Astrocyte (in vitro differentiated cells and primary cell): ENCODE measurements at regions not wholly inside any gene's neighbourhood (a gene's known extent, or its start where the extent isn't known, plus 50 kb on each side); places are given as distances from the start of the nearest gene placed in this dataset.
"Not testable (repeated sequence)": the region's sequence is repeated elsewhere in the genome, so short reads cannot be mapped to it uniquely, and the experiment has no call there.

Experiments
- DNase-seq: peaks from one replicate; pipeline ENCODE4 v3.0.0-alpha.2; 2010; ENCODE audit warnings: low read depth
- FAIRE-seq: peaks from 2 replicates; lab custom pipeline; 2011; peaks lifted over from hg19 to GRCh38; lab: Jason Lieb, UNC
- H2AFZ ChIP-seq: 2 replicates; pipeline ENCODE4 v1.6.0; 2012; ENCODE audit warnings: low read depth, low read length, inconsistent platforms
- H3K27ac ChIP-seq: 2 replicates; pipeline ENCODE4 v1.5.1; 2011; ENCODE audit warnings: low read depth, low read length, inconsistent platforms
- H3K27me3 ChIP-seq: 2 replicates; pipeline ENCODE4 v1.6.0; 2011; ENCODE audit warnings: low read length, inconsistent platforms; ENCODE audit not compliant: insufficient read depth
- H3K36me3 ChIP-seq: 2 replicates; pipeline ENCODE4 v1.5.1; 2011; ENCODE audit warnings: low read length, inconsistent platforms; ENCODE audit not compliant: insufficient read depth
- H3K4me1 ChIP-seq: 2 replicates; pipeline ENCODE4 v1.5.1; 2011; ENCODE audit warnings: low read length, inconsistent platforms; ENCODE audit not compliant: insufficient read depth
- H3K4me2 ChIP-seq: 2 replicates; pipeline ENCODE4 v1.6.0; 2012; ENCODE audit warnings: low read length, inconsistent platforms
- H3K4me3 ChIP-seq: 2 replicates; pipeline ENCODE4 v1.5.1; 2011; ENCODE audit warnings: low read depth, mild to moderate bottlenecking, low read length, inconsistent platforms; ENCODE audit not compliant: insufficient read depth
- H3K79me2 ChIP-seq: 2 replicates; pipeline ENCODE4 v1.6.0; 2012; ENCODE audit warnings: mild to moderate bottlenecking, low read length, inconsistent platforms; ENCODE audit not compliant: insufficient read depth
- H3K9ac ChIP-seq: 2 replicates; pipeline ENCODE4 v1.6.0; 2012; ENCODE audit warnings: mild to moderate bottlenecking, low read length, inconsistent platforms
- H3K9me3 ChIP-seq: 2 replicates; pipeline ENCODE4 v1.5.1; 2012; ENCODE audit warnings: low read depth, mild to moderate bottlenecking, low read length, inconsistent platforms; ENCODE audit not compliant: insufficient read depth
- H4K20me1 ChIP-seq: 2 replicates; pipeline ENCODE4 v1.6.0; 2012; ENCODE audit warnings: low read length, inconsistent platforms; ENCODE audit not compliant: insufficient read depth
- H3K27ac Mint-ChIP-seq: one replicate; pipeline ENCODE4 v1.8.0; 2021; ENCODE audit warnings: mild to moderate bottlenecking, mixed read lengths; ENCODE audit not compliant: unreplicated experiment
- H3K27me3 Mint-ChIP-seq: one replicate; pipeline ENCODE4 v1.8.0; 2021; ENCODE audit warnings: low read depth, mixed read lengths; ENCODE audit not compliant: unreplicated experiment
- H3K36me3 Mint-ChIP-seq: one replicate; pipeline ENCODE4 v1.8.0; 2021; ENCODE audit warnings: low read depth, mixed read lengths; ENCODE audit not compliant: unreplicated experiment
- H3K4me1 Mint-ChIP-seq: one replicate; pipeline ENCODE4 v1.8.0; 2021; ENCODE audit warnings: low read depth, mixed read lengths; ENCODE audit not compliant: unreplicated experiment
- H3K4me3 Mint-ChIP-seq: one replicate; pipeline ENCODE4 v1.8.0; 2021; ENCODE audit warnings: mild to moderate bottlenecking, moderate library complexity, mixed read lengths; ENCODE audit not compliant: unreplicated experiment
- H3K9me3 Mint-ChIP-seq: one replicate; pipeline ENCODE4 v1.8.0; 2021; ENCODE audit warnings: mild to moderate bottlenecking, mixed read lengths; ENCODE audit not compliant: unreplicated experiment

- not testable (repeated sequence) for H3K79me2 ChIP-seq
Measured at GRCh38 chr6:147651-148050, 144.6 kb upstream of the DUSP22 start.

GRCh38 chr6:148051-148984 is 144.0 kb upstream of the DUSP22 start:
- H3K79me2 ChIP-seq, DNase-seq, H3K4me3 ChIP-seq, FAIRE-seq, H3K36me3 Mint-ChIP-seq, H3K27ac ChIP-seq, H3K9ac ChIP-seq, H3K27me3 Mint-ChIP-seq, H3K27me3 ChIP-seq, H3K36me3 ChIP-seq, H3K9me3 Mint-ChIP-seq, H3K27ac Mint-ChIP-seq, H3K4me2 ChIP-seq, H3K4me1 ChIP-seq, H3K4me3 Mint-ChIP-seq, H4K20me1 ChIP-seq, H2AFZ ChIP-seq, H3K9me3 ChIP-seq: not testable (repeated sequence)
- peaks cover 18% of the 10 kb centered on the region for H3K4me1 Mint-ChIP-seq

More at GRCh38 chr6:147651-148050, 144.6 kb upstream of the DUSP22 start:
- H3K4me2 ChIP-seq, H3K9me3 Mint-ChIP-seq, H3K4me3 ChIP-seq, H3K9ac ChIP-seq, H3K4me3 Mint-ChIP-seq, H3K4me1 ChIP-seq, H3K9me3 ChIP-seq, DNase-seq, H3K27ac Mint-ChIP-seq, H3K27ac ChIP-seq, H2AFZ ChIP-seq, H3K27me3 ChIP-seq, H3K36me3 Mint-ChIP-seq, H4K20me1 ChIP-seq, H3K27me3 Mint-ChIP-seq, H3K36me3 ChIP-seq, FAIRE-seq: not testable (repeated sequence)
- H3K4me1 Mint-ChIP-seq = peaks cover 12% of the 10 kb centered on the region

GRCh38 chr6:150147-150546 is 142.1 kb upstream of the DUSP22 start:
- not testable (repeated sequence) for H3K27me3 Mint-ChIP-seq

GRCh38 chr6:152436-152835 is 139.9 kb upstream of the DUSP22 start:
- H3K79me2 ChIP-seq, H3K9me3 Mint-ChIP-seq, H3K9ac ChIP-seq, H3K4me3 ChIP-seq, FAIRE-seq, DNase-seq, H3K27me3 ChIP-seq, H3K36me3 Mint-ChIP-seq, H4K20me1 ChIP-seq, H3K27me3 Mint-ChIP-seq, H3K9me3 ChIP-seq, H2AFZ ChIP-seq, H3K4me2 ChIP-seq, H3K4me1 ChIP-seq, H3K4me3 Mint-ChIP-seq, H3K27ac ChIP-seq, H3K36me3 ChIP-seq: not testable (repeated sequence)
- peak overlapping the region; percentile 96 for H3K27ac Mint-ChIP-seq
- peaks cover 44% of the 10 kb centered on the region for H3K4me1 Mint-ChIP-seq

More at GRCh38 chr6:150147-150546, 142.1 kb upstream of the DUSP22 start:
- H3K9me3 ChIP-seq, H3K4me3 ChIP-seq, H3K79me2 ChIP-seq, H3K27me3 ChIP-seq, H3K9me3 Mint-ChIP-seq, H4K20me1 ChIP-seq, H2AFZ ChIP-seq, H3K9ac ChIP-seq, H3K27ac Mint-ChIP-seq, H3K27ac ChIP-seq, H3K4me1 ChIP-seq, FAIRE-seq, H3K36me3 ChIP-seq, DNase-seq, H3K36me3 Mint-ChIP-seq, H3K4me3 Mint-ChIP-seq, H3K4me2 ChIP-seq: not testable (repeated sequence)
- peaks cover 33% of the 10 kb centered on the region for H3K4me1 Mint-ChIP-seq

GRCh38 chr6:153026-153425 is 139.3 kb upstream of the DUSP22 start:
- not testable (repeated sequence) for H3K36me3 ChIP-seq, H3K27me3 ChIP-seq, DNase-seq, H3K27ac ChIP-seq, H3K4me3 Mint-ChIP-seq, H2AFZ ChIP-seq, H3K9ac ChIP-seq, H3K79me2 ChIP-seq, H3K4me2 ChIP-seq, H4K20me1 ChIP-seq, H3K36me3 Mint-ChIP-seq, H3K4me1 ChIP-seq, H3K4me3 ChIP-seq, H3K9me3 Mint-ChIP-seq, H3K27me3 Mint-ChIP-seq, FAIRE-seq, H3K9me3 ChIP-seq
- Mint-ChIP-seq H3K4me1 (peaks cover 44% of the 10 kb centered on the region), H3K27ac (peak overlapping the region; percentile 96)

- not testable (repeated sequence) for H3K9me3 Mint-ChIP-seq, H3K27me3 Mint-ChIP-seq, DNase-seq, H3K9me3 ChIP-seq, H3K36me3 ChIP-seq, H3K4me3 Mint-ChIP-seq, H3K4me1 ChIP-seq, H3K27ac ChIP-seq, H3K4me2 ChIP-seq, H3K79me2 ChIP-seq, FAIRE-seq, H3K27me3 ChIP-seq, H2AFZ ChIP-seq, H3K9ac ChIP-seq, H4K20me1 ChIP-seq, H3K36me3 Mint-ChIP-seq, H3K4me3 ChIP-seq
- H3K4me1 Mint-ChIP-seq = peaks cover 44% of the 10 kb centered on the region
- peak overlapping the region; percentile 82 for H3K27ac Mint-ChIP-seq
Measured at GRCh38 chr6:153867-154266, 138.4 kb upstream of the DUSP22 start.
